Cardiac fibroblast (primary cell): ENCODE measurements at regions not wholly inside any gene's neighbourhood (a gene's known extent, or its start where the extent isn't known, plus 50 kb on each side); places are given as distances from the start of the nearest gene placed in this dataset.

Source experiments
- DNase-seq, 2 donors: peaks; one replicate each; pipeline versions ENCODE4 v3.0.0 to v3.0.0-alpha.2; 2010; ENCODE audit warnings: low read depth in 2 of 2
- H3K4me3 ChIP-seq, 2 donors: replicated peaks in 1 of 2; 1 replicate in 1 of 2; 2 replicates in 1 of 2; pipeline ENCODE4 v1.5.1; 2011; ENCODE audit warnings: low read depth in 2 of 2, low read length in 2 of 2, mild to moderate bottlenecking in 2 of 2, moderate library complexity in 1 of 2
- CTCF ChIP-seq: IDR thresholded peaks from one replicate; pipeline ENCODE4 v1.5.1; 2011; ENCODE audit warnings: low read depth, mild to moderate bottlenecking, low read length, inconsistent platforms

DNA sequence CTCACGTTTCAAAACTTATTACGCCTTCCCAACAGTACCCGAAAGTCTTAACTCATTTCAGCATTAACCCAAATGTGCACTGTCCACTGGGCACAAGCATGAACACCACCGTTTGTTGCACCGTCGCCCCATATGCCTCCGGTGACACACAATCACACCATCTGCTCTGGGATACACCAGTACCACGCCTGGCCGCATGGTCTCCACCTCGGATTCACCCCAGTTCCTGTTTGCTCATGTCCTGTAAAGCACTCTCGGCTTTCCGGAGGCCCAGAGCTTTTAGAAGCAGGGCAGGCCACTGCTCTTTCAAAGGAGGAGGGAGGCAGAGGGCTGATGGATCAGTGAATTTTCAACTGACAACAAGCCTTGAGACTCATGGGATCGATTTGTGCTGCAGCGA lies 1570.0 kb upstream of the DEFB115 start:
- no peak for DNase-seq
- no peak for TF ChIP-seq CTCF
- H3K4me3 ChIP-seq = no peak overlapping the region

DNA sequence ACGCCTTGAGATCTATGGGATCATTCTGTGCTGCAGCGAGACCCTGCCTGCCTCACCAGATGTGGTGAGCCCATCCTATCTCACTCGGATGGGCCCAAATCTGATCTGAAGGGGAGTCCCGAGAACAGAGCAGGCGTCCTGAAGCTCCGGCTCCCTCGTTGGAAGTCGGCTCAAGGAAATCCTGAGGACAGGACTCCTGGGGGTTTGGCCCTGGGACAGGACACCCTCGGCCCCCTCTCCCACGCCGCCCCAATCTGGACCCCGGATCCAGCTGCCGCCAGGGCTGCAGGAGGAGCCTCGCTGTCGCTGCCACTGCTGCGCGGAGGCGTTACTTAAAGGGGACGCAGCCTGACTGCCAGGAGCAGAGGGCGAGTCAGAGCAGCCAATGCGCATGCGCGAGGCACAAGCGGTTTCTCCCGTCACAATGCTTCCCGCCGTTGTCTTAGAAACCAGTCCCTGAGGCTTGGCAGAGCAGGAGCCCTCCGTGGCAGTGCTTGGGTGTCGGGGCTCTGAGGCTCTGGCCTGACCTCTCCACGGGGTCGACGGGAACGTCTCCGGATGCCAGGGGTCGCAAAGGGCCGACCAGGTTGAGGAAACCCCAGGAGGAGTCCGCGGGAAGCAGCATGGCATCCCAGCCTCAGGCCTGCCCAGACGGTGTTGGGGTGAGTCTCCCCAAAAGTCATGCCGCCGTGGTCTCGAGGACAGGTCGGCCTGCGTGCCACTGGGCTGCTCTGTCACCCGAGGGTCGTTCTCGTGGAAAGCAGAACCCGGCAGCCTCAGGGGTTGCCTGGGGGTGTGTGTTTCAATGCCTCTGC lies 1567.8 kb upstream of the DEFB115 start:
- peak overlapping the region in 1 of 2 donors; percentile 35 for H3K4me3 ChIP-seq
- TF ChIP-seq CTCF = no peak
- peak in 1 of 2 donors; percentile 60 for DNase-seq

GRCh38 chr20:29690274-29690673 lies 1567.2 kb upstream of the DEFB115 start:
- DNase-seq = no peak
- TF ChIP-seq CTCF = no peak
- no peak overlapping the region for H3K4me3 ChIP-seq

DNA sequence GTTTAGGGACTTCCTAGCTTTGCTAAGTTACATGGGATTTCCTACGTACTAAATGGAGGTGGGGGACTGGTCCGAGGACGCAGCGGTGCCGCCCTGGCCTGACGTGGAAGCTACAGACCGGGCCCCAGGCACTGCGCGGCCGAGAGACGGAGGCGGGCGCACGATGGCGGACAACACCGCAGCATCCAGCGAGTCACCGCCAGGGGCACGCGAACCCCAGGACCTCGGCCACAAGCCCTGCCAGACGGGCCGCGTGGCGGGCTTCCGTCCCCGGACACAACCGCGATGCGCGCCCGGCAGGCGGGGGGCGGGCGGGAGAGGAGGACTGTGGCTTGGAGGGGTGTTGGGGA lies 1516.9 kb upstream of the DEFB115 start:
- no peak for DNase-seq
- no peak for TF ChIP-seq CTCF
- no peak overlapping the region for H3K4me3 ChIP-seq

GRCh38 chr20:29740951-29741593 lies 1516.4 kb upstream of the DEFB115 start:
- H3K4me3 ChIP-seq = no peak overlapping the region
- no peak for DNase-seq
- TF ChIP-seq CTCF = no peak

- H3K4me3 ChIP-seq = no peak overlapping the region
- no peak for DNase-seq
- TF ChIP-seq CTCF = no peak
Observed at GRCh38 chr20:29741594-29741893, 1515.9 kb upstream of the DEFB115 start.
